Hepatocyte (in vitro differentiated cells): ENCODE measurements at regions not wholly inside any gene's neighbourhood (a gene's known extent, or its start where the extent isn't known, plus 50 kb on each side); places are given as distances from the start of the nearest gene placed in this dataset.

Experiments
- EZH2 ChIP-seq: fragments of 200-600 bp; sonication (generic); IDR thresholded peaks from 2 replicates; pipeline ENCODE4 v1.6.1; 2016; ENCODE audit warnings: antibody characterized with exemption, mild to moderate bottlenecking, borderline replicate concordance
- EZH2phosphoT487 ChIP-seq: fragments of 200-600 bp; sonication (generic); IDR thresholded peaks from one replicate; pipeline ENCODE4 v1.6.1; 2018; ENCODE audit warnings: antibody characterized with exemption, mild to moderate bottlenecking, low read depth, moderate library complexity; ENCODE audit not compliant: unreplicated experiment, severe bottlenecking
- TF ChIP-seq, protein P1 (sequence below): fragments of 200-600 bp; sonication (generic); IDR thresholded peaks from 2 replicates; pipeline ENCODE4 v1.5.1; 2016; ENCODE audit warnings: antibody characterized with exemption, mild to moderate bottlenecking; ENCODE audit not compliant: poor library complexity

DNA sequence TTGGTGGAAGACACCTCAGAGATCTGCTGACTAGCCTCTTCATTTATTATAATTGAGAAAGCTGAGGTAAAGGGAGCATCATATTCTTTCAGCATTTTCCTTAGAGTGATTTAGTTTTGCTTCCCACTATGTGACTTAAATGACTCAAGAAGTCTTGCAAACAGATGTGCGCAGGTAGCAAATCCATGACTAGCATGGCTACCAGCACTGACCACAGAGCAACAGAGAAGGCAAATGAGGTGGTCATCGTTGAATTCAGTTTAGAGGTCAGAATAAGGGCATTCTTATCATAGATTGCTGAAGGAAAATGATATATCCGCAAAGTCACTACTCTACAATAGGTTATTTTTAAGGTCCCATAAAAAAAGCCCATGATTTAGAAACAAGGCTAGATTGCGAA lies 162.2 kb downstream of the PIK3R1 start:
- TF ChIP-seq, protein P1, sequence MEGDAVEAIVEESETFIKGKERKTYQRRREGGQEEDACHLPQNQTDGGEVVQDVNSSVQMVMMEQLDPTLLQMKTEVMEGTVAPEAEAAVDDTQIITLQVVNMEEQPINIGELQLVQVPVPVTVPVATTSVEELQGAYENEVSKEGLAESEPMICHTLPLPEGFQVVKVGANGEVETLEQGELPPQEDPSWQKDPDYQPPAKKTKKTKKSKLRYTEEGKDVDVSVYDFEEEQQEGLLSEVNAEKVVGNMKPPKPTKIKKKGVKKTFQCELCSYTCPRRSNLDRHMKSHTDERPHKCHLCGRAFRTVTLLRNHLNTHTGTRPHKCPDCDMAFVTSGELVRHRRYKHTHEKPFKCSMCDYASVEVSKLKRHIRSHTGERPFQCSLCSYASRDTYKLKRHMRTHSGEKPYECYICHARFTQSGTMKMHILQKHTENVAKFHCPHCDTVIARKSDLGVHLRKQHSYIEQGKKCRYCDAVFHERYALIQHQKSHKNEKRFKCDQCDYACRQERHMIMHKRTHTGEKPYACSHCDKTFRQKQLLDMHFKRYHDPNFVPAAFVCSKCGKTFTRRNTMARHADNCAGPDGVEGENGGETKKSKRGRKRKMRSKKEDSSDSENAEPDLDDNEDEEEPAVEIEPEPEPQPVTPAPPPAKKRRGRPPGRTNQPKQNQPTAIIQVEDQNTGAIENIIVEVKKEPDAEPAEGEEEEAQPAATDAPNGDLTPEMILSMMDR, result no peak
- no peak for TF ChIP-seq EZH2
- no peak for TF ChIP-seq EZH2phosphoT487
